HG03159 (cell line): ENCODE measurements at regions not wholly inside any gene's neighbourhood (a gene's known extent, or its start where the extent isn't known, plus 50 kb on each side); places are given as distances from the start of the nearest gene placed in this dataset.

Experiments
- ATAC-seq: cut with Tn5 transposase; IDR thresholded peaks from one replicate; pipeline ENCODE4 v1.9.1; 2021; ENCODE audit warnings: mild to moderate bottlenecking, moderate library complexity; ENCODE audit not compliant: unreplicated experiment

DNA sequence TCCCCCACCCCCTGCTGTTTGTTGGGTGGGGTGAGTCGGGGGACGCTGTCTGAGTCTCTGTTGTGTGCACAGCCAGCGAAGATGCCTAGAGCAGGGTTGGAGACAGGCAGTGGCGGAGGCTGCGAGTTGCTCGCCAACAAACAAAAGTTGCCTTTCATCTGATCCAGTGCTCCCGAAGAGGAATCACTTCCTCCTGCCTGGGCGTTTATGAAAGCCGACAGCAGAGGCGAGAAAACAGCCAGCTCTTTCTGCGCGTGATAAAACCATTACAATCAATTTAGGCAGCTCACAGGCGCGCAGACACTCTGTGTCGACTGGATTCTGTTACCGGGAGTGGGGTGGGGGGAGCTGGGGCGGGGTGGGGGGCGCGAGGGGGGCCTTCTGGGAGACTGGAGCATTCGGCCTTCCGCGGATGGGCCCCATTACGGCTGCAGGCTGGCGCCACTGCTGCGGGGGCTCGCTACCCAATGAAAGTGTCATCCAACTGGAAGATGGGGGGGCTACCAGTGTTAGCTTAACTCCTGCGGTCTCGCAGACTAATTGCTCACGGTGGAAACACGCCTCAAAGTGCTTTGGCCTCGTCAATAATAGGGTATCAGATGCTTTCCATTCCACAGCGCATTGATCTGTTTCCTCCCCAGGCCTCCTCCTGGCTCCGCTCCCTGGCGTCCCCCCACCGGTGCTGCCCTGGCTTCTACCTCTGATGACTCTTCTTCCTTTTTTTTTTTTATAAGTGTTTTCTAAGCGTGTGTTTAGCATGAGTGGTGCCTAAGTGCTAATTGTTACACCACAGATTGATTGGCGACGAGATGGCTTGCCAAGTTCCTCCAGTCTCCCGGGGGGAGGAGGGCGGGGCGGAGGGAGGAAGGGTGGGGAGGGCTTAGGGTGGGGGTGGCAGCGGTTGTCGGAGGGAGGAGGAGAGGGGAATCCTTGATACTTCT, 678.4 kb downstream of the MED13L start:
- ATAC-seq = no peak

DNA sequence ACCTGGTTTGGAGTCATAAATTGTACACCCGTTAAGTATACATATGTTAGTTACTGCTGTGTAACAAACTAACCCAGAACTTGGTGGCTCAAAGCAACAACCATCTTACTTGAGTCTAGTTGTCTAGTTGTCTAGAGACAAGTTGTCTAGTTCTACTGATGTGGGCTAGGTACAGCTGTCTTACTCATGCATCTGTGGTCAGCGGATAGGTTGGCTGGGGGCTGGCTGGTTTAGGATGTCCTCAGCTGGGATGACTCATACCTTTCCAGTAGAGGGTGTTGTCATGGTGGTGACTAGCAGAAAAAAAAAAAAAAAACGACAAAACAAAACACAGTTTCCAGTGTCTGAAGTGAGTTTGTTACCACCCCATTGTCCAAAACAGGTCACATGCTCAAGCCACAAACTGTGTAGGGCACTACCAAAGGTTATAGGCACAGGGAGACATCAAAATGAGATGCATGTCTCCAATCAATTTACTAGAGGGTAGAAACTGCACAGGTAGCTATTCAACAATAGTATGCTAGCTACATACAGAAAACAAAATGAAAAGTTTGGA, 680.3 kb downstream of the MED13L start:
- ATAC-seq = no peak

DNA sequence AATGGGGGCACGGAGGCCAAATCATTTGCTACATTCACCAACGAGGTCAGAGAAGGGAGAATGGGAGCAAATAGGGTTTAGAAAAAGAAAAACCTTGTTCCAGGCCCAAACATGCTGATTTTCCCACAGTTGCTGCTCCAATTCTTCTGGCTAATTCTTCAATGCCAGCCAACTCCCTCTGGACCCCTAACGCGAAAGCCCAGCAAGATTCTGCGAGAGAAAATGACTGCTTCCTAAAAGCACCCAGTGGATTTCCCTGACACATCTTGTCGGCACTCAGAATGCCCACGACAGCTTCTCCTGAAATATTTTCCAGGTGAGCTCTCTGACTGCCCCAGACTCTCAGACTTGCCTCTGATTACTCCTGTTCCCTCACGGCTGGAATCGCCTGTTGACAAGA, 689.4 kb downstream of the MED13L start:
- no peak for ATAC-seq

DNA sequence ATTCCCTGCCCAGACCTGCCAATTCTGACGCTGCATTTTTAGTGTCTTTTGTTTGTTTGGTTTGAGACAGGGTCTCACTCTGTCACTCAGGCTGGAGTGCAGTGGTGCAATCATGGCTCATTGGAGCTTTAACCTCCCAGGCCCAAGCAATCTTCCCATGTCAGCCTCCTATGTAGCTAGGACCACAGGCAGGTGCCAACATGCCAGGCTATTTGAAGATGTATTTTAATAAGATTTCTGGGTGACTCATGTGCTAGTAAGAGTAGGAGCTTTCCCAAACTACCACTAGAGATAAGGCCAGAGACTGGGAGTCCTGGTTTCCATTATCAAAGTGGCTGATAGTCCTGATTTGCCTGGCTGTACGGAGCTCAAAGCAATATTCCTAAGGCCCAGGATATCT, 693.3 kb downstream of the MED13L start:
- ATAC-seq = no peak

DNA sequence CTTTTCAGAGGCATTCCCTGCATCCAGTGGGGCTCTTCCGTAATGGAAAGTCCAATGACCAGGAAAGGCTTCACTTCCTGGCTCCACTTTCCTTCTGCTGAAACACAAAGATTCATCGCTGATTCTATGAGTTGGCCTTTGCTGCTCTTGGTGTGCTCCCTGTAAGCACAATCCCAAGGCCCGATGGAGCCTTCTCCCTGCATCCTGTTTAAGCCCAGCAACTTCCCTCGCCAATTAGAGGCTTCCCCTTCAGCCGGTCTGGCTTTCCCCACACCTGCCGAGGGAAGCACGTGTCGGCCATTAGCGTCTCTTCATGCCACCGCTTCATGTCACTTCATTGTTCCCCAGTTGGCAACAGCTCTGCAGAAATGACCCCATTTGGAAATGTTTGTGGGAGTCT, 693.9 kb downstream of the MED13L start:
- no peak for ATAC-seq

DNA sequence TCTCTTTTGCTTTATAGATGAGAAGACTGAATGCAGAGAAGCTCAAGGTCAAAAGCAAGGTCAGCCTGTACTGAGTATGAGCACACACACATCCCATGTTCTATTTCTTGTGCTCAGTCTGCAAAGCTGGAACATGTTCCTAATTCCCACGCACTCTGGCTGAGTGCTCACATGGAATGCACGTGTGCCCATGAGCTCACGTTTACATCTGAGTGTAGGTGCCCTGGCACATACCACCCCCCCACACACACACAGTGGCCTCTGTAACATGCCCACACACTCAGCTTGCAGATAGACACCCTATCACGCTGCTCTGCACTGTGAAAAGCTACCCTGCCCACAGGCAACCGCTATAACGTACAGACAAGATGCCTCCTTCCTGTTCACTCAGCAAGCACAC, 700.1 kb downstream of the MED13L start:
- no peak for ATAC-seq

DNA sequence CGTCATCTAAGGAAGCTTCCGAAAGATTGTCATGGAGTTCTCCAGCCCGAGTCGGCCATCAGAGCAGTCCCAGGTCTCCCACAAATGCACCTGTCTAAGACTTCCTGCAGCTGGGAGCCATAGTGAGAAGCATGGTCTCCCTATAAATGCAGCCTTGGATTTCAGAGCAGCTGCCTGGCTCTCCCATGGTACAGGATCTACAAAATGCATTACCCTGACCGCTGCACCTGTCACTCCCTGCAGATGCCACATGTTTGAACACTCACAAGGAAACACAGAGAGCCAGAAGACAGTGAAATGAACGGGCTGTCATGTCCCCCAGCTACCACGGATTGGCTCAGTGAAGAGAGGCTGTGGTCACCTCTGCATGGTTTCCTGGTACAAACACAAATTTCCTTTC, 702.7 kb downstream of the MED13L start:
- ATAC-seq = no peak

DNA sequence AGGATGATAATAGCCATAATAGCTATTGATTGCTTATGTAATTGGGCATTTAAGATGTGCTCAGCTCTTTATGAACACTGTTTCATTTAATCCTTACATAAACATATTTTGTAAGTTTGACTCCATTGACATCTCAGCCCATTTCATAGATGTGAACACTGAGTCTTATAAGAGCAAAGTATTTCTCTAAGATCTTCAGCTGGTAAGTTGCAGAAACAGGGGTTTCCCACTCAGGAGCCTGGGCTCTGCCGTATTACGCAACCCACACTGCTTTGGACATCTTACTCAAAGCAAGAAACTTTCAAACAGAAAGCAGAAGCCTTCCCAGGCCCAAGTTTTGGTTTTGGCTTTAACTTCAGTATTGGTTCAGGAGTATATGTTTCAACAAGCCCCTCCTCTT, 705.1 kb downstream of the MED13L start:
- no peak for ATAC-seq

DNA sequence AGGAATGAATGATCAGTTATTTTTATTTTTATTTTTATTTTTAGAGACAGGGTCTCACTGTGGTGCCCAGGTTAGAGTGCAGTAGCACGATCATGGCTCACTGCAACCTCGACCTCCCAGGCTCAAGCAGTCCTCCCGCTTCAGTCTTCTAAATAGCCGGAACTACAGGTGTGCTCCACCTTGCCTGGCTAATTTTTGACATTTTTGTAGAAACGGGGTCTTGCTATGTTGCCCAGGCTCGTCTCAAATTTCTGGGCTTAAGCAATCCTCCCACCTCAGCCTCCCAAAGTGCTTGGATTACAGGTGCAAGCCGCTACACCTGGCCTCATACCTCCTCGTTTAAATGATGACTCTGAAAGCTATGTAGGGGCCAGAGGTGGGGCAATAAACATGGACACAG, 706.0 kb downstream of the MED13L start:
- ATAC-seq = no peak

DNA sequence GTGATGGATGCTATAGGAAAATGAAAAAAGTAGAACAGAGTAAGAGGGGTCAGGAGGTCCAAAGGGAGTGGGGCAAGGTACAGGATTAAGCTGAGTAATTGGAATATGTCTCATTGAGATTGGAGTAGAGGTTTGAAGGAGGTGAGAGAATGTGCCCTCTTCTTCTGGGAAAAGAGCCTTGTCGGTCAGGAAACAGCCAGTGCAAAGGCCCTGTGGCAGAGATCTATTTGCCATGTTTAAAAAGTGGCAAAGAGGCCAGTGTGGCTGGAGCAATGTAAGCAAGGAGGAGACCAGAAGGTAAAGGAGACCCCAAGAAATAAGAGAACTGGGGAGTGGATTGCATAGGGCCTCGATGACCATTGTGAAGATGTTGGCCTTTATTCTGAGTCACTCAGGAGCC, 706.5 kb downstream of the MED13L start:
- ATAC-seq = no peak

DNA sequence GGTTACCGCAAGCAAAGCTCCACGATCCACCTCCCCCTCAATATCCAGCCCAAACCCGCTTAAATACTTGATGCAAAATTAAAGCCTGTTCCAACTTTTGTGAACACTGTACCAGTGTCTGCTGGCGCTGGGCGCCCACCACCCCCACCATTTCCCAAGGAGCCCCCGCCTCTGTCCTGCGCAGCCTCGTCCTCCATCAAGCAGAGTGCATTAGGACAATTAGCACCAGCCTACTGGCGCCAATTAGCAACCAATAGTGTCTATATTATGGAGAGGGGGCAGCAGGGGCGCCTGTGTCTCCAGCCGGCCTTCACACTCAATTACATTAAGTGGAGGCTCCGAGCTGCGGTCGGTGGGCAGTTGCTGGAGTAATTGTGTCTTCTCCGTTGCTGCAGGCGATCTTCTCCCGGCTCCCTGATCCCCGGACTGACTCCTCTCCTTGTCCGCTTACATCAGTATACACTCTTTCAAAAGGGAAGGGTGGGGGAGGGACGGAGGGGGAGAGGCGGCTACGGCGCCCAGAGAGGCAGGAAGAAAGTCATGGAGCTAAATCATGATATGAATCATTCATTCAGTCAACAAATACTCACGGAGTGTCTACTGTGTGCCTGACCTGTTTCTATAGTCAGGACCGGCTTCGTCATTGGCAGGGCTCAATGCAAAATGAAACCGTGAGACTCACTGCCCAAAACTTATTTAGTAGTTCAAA, 707.3 kb downstream of the MED13L start:
- no peak for ATAC-seq

DNA sequence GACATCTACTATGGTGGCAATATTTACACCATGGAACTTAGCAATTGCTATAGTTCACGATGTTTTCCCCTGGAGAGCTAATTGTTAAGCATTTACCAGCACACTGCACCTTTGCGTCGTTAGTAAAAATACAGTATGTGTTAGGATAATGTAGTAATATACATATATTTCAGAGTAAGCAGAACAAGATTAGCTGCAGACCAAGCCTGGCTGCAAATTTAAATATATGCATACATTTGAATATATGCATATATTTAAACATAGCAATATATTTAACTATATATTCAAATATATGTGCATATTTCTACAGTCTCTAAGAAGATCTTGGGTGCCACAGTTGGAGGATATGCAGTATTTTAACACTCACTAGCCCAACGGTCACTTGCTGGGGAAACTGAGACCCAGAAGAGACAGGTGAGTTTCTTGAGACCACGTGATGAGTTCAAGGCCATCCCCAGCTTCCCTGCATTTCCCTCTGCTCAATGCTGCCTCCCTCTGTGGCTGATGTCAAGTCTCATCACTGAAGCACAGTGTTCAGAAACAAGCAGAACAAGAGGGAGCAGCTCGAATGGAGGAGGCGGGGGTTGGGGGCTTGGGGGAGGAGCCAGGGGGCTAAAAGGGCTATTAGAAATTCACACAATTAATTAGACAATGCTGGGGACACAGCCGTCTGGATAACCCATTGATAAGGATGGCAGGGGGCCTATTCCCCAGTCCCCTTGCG, 708.0 kb downstream of the MED13L start:
- no peak for ATAC-seq

DNA sequence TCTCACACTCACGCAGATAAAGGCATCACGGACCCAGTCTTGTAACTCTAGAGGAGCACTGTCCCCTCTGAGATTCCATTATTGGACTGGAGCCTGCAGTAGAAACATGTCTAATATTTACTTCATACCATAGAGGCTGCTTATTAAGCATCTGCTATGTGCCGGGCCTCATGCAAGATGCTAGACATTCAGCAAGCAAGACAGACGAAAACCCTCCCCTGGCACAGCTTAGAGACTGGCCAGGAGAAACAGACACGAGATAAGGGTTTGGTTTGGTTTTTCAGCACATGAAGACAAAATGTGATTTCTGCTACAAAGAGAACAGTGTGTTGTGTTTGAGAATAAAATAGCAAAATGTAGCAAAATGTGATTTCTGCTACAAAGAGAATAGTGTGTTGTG, 719.2 kb downstream of the MED13L start:
- no peak for ATAC-seq

DNA sequence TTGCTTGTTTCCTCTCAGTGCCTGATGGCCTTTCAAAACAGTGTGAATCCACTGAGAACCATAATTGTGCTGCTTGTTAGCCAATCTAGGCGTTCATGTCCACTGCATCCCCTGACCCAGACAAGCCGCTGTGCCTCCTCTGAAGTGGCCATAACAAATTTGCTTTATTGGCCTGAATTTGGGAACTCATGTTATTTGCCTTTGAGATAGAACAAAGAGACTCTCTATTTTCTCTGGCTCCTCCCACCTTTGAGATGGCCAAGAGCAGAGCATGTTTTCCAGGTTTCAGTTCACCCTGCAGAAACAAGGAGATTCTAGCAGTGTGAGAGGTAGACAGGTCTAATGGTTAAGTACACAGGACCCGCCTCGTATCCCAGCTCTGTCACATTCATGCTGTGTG, 723.9 kb downstream of the MED13L start:
- no peak for ATAC-seq

DNA sequence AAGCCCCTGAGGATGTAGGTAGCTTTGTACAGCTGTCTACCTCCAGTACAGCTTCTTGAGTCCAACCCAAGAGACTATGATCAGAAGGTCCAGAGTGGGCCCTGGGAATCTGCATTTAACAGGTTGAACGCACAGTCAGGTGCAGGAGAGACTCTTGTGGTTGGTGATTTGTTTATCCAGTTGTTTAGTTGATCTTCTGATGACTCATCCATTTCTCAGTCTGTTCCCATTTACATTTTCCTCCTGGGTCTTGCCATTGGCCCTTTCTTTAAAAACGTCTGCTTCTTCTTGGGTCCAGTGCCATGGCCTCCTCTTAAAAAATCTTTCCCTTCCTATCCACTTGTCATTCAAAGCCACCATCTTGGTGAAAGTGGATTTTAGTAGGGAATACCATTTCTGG, 734.2 kb downstream of the MED13L start:
- ATAC-seq = no peak

DNA sequence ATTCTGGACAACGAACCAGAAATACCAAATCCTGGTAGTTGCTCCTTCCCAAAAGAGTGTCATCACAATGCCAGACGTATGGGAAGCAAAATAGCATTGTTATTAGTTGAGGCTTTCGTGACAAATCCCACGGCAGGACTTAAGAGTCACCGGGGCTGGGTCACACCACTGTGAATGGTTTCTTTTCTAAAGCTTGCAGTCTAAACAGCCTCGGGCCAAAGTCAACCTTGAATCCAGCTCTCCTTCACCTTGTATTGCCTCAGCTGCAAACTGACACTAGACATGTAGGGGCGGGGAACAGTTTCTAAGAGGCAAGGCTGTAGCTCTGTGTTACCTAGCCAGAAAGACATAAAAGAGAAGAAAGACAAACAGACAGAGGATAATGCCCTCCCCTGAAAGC, 734.8 kb downstream of the MED13L start:
- ATAC-seq = no peak

DNA sequence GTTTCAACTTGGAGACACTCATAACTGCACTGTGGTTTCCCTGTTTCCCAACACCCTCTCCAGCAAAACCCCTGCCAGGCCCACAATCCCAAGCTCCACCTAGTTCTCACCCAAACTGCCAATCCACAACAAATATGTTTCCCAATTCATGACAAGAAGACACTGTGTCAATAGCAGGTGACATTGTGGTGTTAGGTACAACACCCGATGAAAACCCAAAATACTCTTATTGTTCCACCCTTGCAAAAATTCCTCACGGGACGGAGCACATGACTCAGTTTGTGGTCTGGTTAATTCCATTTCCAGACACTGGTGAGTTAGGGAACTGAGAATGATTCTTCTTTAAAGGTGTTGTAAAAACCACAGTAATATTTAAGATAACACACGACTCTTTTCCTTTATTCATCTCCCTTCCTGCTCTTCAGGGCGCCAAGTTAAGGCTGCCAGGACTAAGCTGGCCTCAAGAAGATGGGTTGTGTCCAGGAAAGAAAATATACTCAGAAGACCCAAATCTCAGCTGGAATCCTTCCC, 735.5 kb downstream of the MED13L start:
- ATAC-seq = no peak

DNA sequence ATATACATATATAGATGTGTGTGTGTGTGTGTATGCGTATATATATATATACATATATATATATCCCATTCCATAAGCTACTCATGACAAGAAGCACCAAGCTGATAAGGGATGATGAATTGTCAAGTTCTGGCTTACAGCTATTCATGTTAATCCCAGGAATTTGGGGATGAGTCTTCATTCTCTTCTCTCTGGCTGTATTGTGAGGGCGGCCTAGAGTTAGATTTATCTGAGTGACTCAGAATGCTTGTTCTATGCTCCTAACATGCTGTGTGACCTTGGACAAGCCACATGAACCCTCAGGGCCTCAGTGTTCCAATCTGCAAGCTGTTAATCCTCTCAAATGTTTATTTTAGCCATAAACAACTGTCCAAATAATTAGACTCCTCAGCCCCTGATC, 749.0 kb downstream of the MED13L start:
- ATAC-seq = no peak

DNA sequence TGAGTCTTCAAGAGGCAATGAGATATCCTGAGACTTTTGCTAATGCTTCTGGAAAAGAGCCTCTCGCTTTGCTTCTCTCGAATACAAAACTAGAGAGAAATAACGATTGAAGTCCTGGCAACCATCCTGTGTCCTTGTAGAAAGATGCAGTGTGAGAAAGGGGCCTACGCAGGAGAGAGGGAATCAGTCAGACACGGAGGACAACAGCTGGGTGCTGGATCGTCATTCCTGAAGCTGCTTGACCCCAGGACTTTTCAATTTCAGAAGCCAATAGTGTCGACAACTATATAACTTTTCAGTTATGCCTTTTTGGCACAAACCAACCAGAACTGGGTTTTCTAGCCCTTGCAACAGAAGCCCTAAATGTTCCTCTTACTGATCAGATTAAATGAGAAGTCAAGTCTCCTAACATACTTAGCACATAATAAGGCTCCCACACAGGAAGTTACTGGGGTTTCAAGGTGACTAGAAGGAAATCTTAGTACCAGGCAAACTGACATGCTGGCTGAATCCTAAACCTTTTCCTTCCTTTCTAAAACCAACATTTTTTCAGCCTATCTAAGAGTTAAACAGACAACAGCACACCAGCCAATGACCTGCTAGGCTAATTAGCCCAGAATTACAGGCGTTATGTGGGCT, 755.6 kb downstream of the MED13L start:
- no peak for ATAC-seq

DNA sequence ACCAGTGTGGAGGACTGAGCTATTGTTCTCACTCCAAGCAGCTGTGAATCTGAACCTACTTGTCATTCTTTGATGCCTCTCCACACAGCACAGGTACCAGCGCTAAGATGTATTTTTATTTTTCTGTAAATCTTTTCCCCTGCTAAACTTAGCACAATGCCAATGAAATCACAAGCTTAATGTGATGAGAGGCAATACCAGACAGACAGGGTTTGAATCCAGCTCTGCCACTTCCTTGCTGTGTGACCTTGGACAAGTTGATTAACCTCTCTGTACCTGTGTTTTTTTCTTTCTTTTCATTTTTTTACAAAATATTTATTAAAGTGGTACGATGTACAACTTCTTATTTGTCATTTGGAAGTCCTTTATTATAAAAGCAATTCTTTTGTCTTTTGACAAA, 757.6 kb downstream of the MED13L start:
- no peak for ATAC-seq

DNA sequence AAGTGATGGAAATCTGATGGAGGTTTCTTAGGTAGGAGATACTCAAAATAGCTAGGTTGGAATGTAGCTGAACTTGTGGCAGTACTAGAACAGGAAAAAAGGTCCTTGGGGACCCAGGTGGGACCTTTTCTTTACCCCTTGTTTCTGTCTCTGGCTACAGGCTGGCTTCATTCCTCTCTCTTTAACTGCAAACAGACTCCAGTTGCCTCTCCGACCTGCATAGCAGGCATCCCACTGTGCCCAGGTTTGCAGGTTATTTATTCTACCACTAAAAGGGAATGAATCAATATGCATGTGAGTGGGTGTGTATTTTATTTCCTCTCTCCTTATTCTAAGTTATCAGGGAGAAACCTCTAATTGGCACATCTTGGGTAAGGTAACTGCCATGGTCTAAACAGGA, 758.1 kb downstream of the MED13L start:
- no peak for ATAC-seq
